Neural progenitor cell (in vitro differentiated cells): ENCODE measurements at regions not wholly inside any gene's neighbourhood (a gene's known extent, or its start where the extent isn't known, plus 50 kb on each side); places are given as distances from the start of the nearest gene placed in this dataset.

Source experiments
- DNase-seq: peaks from one replicate; pipeline ENCODE4 v3.0.0-alpha.2; 2016; ENCODE audit warnings: low spot score
- H2AFZ ChIP-seq: fragments of 200-600 bp; sonication (generic); replicated peaks from 2 replicates; pipeline ENCODE4 v1.6.1; 2016; ENCODE audit warnings: antibody characterized with exemption
- H3F3A ChIP-seq: fragments of 200-600 bp; sonication (generic); 2 replicates; pipeline ENCODE4 v1.6.1; 2016; ENCODE audit warnings: antibody characterized with exemption, low read depth
- H3K27ac ChIP-seq: fragments of 200-600 bp; sonication (generic); 2 replicates; pipeline ENCODE4 v1.5.1; 2016; ENCODE audit warnings: mild to moderate bottlenecking
- H3K27me3 ChIP-seq: fragments of 200-600 bp; sonication (generic); 2 replicates; pipeline ENCODE4 v1.6.1; 2016; ENCODE audit warnings: mild to moderate bottlenecking, moderate library complexity
- H3K36me3 ChIP-seq: fragments of 200-600 bp; sonication (generic); 2 replicates; pipeline ENCODE4 v1.5.1; 2016
- H3K4me1 ChIP-seq: fragments of 200-600 bp; sonication (generic); 2 replicates; pipeline ENCODE4 v1.6.1; 2016; ENCODE audit warnings: mixed run types
- H3K4me2 ChIP-seq: fragments of 200-600 bp; sonication (generic); 2 replicates; pipeline ENCODE4 v1.6.1; 2016
- H3K4me3 ChIP-seq: fragments of 200-600 bp; sonication (generic); 2 replicates; pipeline ENCODE4 v1.5.1; 2016
- H3K79me2 ChIP-seq: fragments of 200-600 bp; sonication (generic); 2 replicates; pipeline ENCODE4 v1.6.1; 2016; ENCODE audit warnings: low read depth
- H3K9ac ChIP-seq: fragments of 200-600 bp; sonication (generic); 2 replicates; pipeline ENCODE4 v1.6.1; 2016
- H3K9me3 ChIP-seq: fragments of 200-600 bp; sonication (generic); 2 replicates; pipeline ENCODE4 v1.5.1; 2016; ENCODE audit warnings: low read depth
- H4K20me1 ChIP-seq: fragments of 200-600 bp; sonication (generic); 2 replicates; pipeline ENCODE4 v1.6.1; 2016; ENCODE audit warnings: low read depth
- H3K27ac Mint-ChIP-seq: 3 replicates; pipeline ENCODE4 v1.8.0; 2021; ENCODE audit warnings: mixed read lengths
- H3K27me3 Mint-ChIP-seq: 2 replicates; pipeline ENCODE4 v1.8.0; 2022; ENCODE audit warnings: low read depth, mild to moderate bottlenecking, inconsistent platforms, moderate library complexity, mixed read lengths; ENCODE audit not compliant: insufficient read depth
- H3K36me3 Mint-ChIP-seq: 3 replicates; pipeline ENCODE4 v1.8.0; 2021; ENCODE audit warnings: mixed read lengths
- H3K4me1 Mint-ChIP-seq: 3 replicates; pipeline ENCODE4 v1.8.0; 2021; ENCODE audit warnings: mixed read lengths
- H3K4me3 Mint-ChIP-seq: 3 replicates; pipeline ENCODE4 v1.8.0; 2021; ENCODE audit warnings: mild to moderate bottlenecking, moderate library complexity, mixed read lengths
- H3K9me3 Mint-ChIP-seq: 3 replicates; pipeline ENCODE4 v1.8.0; 2020; ENCODE audit warnings: mixed read lengths
- EZH2 ChIP-seq: fragments of 200-600 bp; sonication (generic); IDR thresholded peaks from 2 replicates; pipeline ENCODE4 v1.6.1; 2017; ENCODE audit warnings: antibody characterized with exemption, mild to moderate bottlenecking, moderate library complexity
- EZH2phosphoT487 ChIP-seq: fragments of 200-600 bp; sonication (generic); IDR thresholded peaks from 2 replicates; pipeline ENCODE4 v1.6.1; 2017; ENCODE audit warnings: antibody characterized with exemption
- TF ChIP-seq, protein P1 (sequence below): fragments of 200-600 bp; sonication (generic); IDR thresholded peaks from 2 replicates; pipeline ENCODE4 v1.5.1; 2017; ENCODE audit warnings: antibody characterized with exemption, mild to moderate bottlenecking

DNA sequence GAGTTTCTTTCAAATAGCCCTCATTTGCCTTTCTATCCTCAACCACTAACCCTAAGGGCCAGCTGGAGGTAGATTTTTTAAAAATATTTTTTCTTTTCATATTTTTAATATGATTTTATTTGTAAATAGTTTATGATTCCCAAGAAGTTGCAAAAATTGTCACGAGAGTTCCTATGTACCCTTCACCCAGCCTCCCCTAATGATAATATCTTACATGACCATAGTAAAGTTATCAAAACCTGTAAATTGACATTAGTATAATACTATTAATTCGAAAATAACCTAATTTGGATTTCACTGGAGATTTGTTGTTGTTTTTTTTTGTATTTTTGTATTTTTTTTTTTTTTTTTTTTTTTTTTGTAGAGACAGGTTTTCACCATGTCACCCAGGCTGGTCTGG, 495.5 kb downstream of the MIAT start:
- no peak overlapping the region for H2AFZ ChIP-seq
- H3K4me2 ChIP-seq, result no peak overlapping the region
- no peak for DNase-seq
- Mint-ChIP-seq H3K36me3 (no peaks in the 10 kb centered on the region), H3K9me3 (peaks cover 3% of the 10 kb centered on the region), H3K4me1 (peaks cover 18% of the 10 kb centered on the region), H3K27me3 (peaks cover 9% of the 10 kb centered on the region), H3K27ac (no peak overlapping the region), H3K4me3 (no peak overlapping the region)
- no peak overlapping the region for H3K27ac ChIP-seq
- H3K36me3 ChIP-seq, result no peaks in the 10 kb centered on the region
- H3K9me3 ChIP-seq, result no peaks in the 10 kb centered on the region
- no peaks in the 10 kb centered on the region for H4K20me1 ChIP-seq
- TF ChIP-seq EZH2, result no peak
- TF ChIP-seq, protein P1, sequence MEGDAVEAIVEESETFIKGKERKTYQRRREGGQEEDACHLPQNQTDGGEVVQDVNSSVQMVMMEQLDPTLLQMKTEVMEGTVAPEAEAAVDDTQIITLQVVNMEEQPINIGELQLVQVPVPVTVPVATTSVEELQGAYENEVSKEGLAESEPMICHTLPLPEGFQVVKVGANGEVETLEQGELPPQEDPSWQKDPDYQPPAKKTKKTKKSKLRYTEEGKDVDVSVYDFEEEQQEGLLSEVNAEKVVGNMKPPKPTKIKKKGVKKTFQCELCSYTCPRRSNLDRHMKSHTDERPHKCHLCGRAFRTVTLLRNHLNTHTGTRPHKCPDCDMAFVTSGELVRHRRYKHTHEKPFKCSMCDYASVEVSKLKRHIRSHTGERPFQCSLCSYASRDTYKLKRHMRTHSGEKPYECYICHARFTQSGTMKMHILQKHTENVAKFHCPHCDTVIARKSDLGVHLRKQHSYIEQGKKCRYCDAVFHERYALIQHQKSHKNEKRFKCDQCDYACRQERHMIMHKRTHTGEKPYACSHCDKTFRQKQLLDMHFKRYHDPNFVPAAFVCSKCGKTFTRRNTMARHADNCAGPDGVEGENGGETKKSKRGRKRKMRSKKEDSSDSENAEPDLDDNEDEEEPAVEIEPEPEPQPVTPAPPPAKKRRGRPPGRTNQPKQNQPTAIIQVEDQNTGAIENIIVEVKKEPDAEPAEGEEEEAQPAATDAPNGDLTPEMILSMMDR, result no peak
- no peak for TF ChIP-seq EZH2phosphoT487
- no peaks in the 10 kb centered on the region for H3K27me3 ChIP-seq
- no peaks in the 10 kb centered on the region for H3K4me1 ChIP-seq
- H3K4me3 ChIP-seq, result no peak overlapping the region
- H3K9ac ChIP-seq, result no peak overlapping the region
- H3K79me2 ChIP-seq, result no peaks in the 10 kb centered on the region
- no peaks in the 10 kb centered on the region for H3F3A ChIP-seq

- H3K27ac ChIP-seq, result no peak overlapping the region
- Mint-ChIP-seq H3K4me3 (no peak overlapping the region), H3K4me1 (peaks cover 23% of the 10 kb centered on the region), H3K27ac (no peak overlapping the region), H3K27me3 (peaks cover 8% of the 10 kb centered on the region), H3K9me3 (peaks cover 3% of the 10 kb centered on the region), H3K36me3 (no peaks in the 10 kb centered on the region)
- DNase-seq, result no peak
- H3K4me2 ChIP-seq, result no peak overlapping the region
- H2AFZ ChIP-seq, result no peak overlapping the region
- H3K4me1 ChIP-seq, result no peaks in the 10 kb centered on the region
- H3F3A ChIP-seq, result no peaks in the 10 kb centered on the region
- TF ChIP-seq EZH2 (no peak), EZH2phosphoT487 (no peak)
- TF ChIP-seq, protein P1, result no peak
- no peaks in the 10 kb centered on the region for H3K36me3 ChIP-seq
- no peak overlapping the region for H3K4me3 ChIP-seq
- no peaks in the 10 kb centered on the region for H4K20me1 ChIP-seq
- no peaks in the 10 kb centered on the region for H3K9me3 ChIP-seq
- H3K9ac ChIP-seq, result no peak overlapping the region
- no peaks in the 10 kb centered on the region for H3K79me2 ChIP-seq
- H3K27me3 ChIP-seq, result no peaks in the 10 kb centered on the region
These were observed 496.0 kb downstream of the MIAT start for GRCh38 chr22:27153386-27153785.

DNA sequence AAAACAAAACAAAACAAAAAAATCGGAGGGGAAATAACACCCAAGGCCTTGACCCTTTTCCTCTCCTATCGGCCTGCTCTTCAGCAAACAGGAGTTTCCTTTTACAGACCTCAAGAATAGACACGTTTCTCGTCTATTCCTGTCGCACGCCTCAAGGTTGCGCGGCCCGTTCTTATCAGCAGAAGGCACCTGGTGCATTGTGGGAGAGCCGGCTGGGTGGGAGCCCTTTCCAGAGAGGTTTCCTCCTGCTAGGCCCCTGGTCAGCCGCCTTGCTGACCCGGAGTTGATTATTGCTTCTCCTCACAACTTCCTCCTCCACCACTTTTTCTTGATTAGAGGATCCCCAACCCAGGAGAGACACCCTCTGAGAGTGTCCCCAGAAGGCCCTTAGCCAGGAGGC, 497.3 kb downstream of the MIAT start:
- no peaks in the 10 kb centered on the region for H3K36me3 Mint-ChIP-seq
- Histone ChIP-seq H3K9ac (no peak overlapping the region), H3K36me3 (no peaks in the 10 kb centered on the region), H3K4me1 (peaks cover 4% of the 10 kb centered on the region), H3K4me3 (no peak overlapping the region), H3K4me2 (no peak overlapping the region), H3K27me3 (no peaks in the 10 kb centered on the region), H3K9me3 (no peaks in the 10 kb centered on the region), H3F3A (no peaks in the 10 kb centered on the region), H4K20me1 (no peaks in the 10 kb centered on the region), H3K79me2 (no peaks in the 10 kb centered on the region), H3K27ac (no peak overlapping the region), H2AFZ (no peak overlapping the region)
- H3K27me3 Mint-ChIP-seq, result no peaks in the 10 kb centered on the region
- H3K9me3 Mint-ChIP-seq, result peaks cover 3% of the 10 kb centered on the region
- H3K27ac Mint-ChIP-seq, result no peak overlapping the region
- no peak for DNase-seq
- TF ChIP-seq EZH2phosphoT487 (no peak), EZH2 (no peak)
- TF ChIP-seq, protein P1, result no peak
- no peak overlapping the region for H3K4me3 Mint-ChIP-seq
- H3K4me1 Mint-ChIP-seq, result peaks cover 30% of the 10 kb centered on the region
